Mammary epithelial cell (primary cell): ENCODE measurements at regions not wholly inside any gene's neighbourhood (a gene's known extent, or its start where the extent isn't known, plus 50 kb on each side); places are given as distances from the start of the nearest gene placed in this dataset.

ENCODE experiments used
- CTCF ChIP-seq, 2 donors: IDR thresholded peaks in 1 of 2; conservative IDR thresholded peaks in 1 of 2; 2 replicates each; pipeline ENCODE4 v1.5.1; 2011 to 2012; ENCODE audit warnings: inconsistent platforms in 2 of 2, low read length in 2 of 2, mild to moderate bottlenecking in 2 of 2, control low read depth in 1 of 2, low read depth in 1 of 2; ENCODE audit not compliant: insufficient read depth in 1 of 2; ENCODE audit errors: extremely low read depth in 1 of 2
- EZH2 ChIP-seq: IDR thresholded peaks from 2 replicates; pipeline ENCODE4 v1.6.1; 2012; ENCODE audit warnings: low read length, inconsistent platforms, borderline replicate concordance

DNA sequence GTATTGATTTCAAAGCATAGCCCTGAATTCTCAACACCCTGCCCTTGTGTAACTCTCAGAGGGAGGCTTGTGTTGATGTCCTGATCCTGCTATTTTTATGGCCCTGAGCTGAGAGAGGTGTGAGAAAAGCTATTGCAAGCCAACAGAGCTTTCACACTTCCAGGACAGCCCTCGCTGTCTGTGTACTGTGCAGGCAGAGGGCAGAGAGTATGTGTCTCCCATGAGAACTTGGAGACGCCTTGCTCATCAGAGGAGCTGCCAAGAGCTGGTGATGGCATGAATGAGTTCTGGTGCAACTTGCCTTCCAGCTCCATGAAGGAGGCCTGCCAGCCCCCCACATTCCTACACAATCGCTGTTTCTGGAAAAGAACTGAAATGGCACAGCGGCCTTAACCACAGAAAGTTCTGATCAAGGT, 144.1 kb upstream of the AJAP1 start:
- TF ChIP-seq EZH2 (no peak), CTCF (conservative IDR thresholded peaks at IDR 0.05 in 1 of 2, IDR thresholded peaks at IDR 0.05 in 1 of 2; ENCODE audit: extremely low read depth in 1 of 2, insufficient read depth in 1 of 2, low read depth in 1 of 2, low read length in 2 of 2) (no peak)
